GM23338 (cell line): ENCODE measurements at regions not wholly inside any gene's neighbourhood (a gene's known extent, or its start where the extent isn't known, plus 50 kb on each side); places are given as distances from the start of the nearest gene placed in this dataset.
A peak's percentile ranks its signal among the peaks of the same experiment; 100 is the strongest.

ENCODE experiments used
- ATAC-seq: fragments of 200-7000 bp; cut with Tn5 transposase; 3 replicates; pipeline ENCODE4 v1.9.1; 2020
- DNase-seq: peaks from one replicate; pipeline ENCODE4 v3.0.0-alpha.2; 2015; ENCODE audit warnings: low spot score
- H2AFZ ChIP-seq: fragments of 200-600 bp; sonication (generic); 2 replicates; pipeline ENCODE4 v1.8.0; 2016; ENCODE audit warnings: antibody characterized with exemption, mild to moderate bottlenecking, moderate library complexity
- H3F3A ChIP-seq: fragments of 200-600 bp; sonication (generic); replicated peaks from 2 replicates; pipeline ENCODE4 v1.8.0; 2017; ENCODE audit warnings: antibody characterized with exemption, mixed run types, low read depth
- H3K27ac ChIP-seq: fragments of 200-600 bp; sonication (generic); 2 replicates; pipeline ENCODE4 v1.6.1; 2016; ENCODE audit warnings: low read depth
- H3K27me3 ChIP-seq: fragments of 200-600 bp; sonication (generic); 2 replicates; pipeline ENCODE4 v1.8.0; 2016; ENCODE audit warnings: mild to moderate bottlenecking, mixed run types, moderate library complexity; ENCODE audit not compliant: insufficient read depth
- H3K36me3 ChIP-seq: fragments of 200-600 bp; sonication (generic); 2 replicates; pipeline ENCODE4 v1.8.0; 2016; ENCODE audit warnings: mild to moderate bottlenecking; ENCODE audit not compliant: insufficient read depth
- H3K4me1 ChIP-seq: fragments of 200-600 bp; sonication (generic); 2 replicates; pipeline ENCODE4 v1.8.0; 2016; ENCODE audit warnings: mild to moderate bottlenecking, moderate library complexity; ENCODE audit not compliant: insufficient read depth
- H3K4me2 ChIP-seq: fragments of 200-600 bp; sonication (generic); 2 replicates; pipeline ENCODE4 v1.7.1; 2017; ENCODE audit warnings: mixed run types
- H3K4me3 ChIP-seq: fragments of 200-600 bp; sonication (generic); 2 replicates; pipeline ENCODE4 v1.6.1; 2016; ENCODE audit warnings: mixed run types
- H3K79me2 ChIP-seq: fragments of 200-600 bp; sonication (generic); replicated peaks from 2 replicates; pipeline ENCODE4 v1.8.0; 2017; ENCODE audit warnings: mild to moderate bottlenecking; ENCODE audit not compliant: insufficient read depth
- H3K9me2 ChIP-seq: fragments of 200-600 bp; sonication (generic); 2 replicates; pipeline ENCODE4 v1.8.0; 2017; ENCODE audit not compliant: insufficient read depth
- H4K20me1 ChIP-seq: fragments of 200-600 bp; sonication (generic); replicated peaks from 2 replicates; pipeline ENCODE4 v1.8.0; 2017; ENCODE audit warnings: mild to moderate bottlenecking; ENCODE audit not compliant: insufficient read depth
- H3K27ac Mint-ChIP-seq: 2 replicates; pipeline ENCODE4 v1.8.0; 2020; ENCODE audit warnings: inconsistent platforms, mild to moderate bottlenecking, moderate library complexity, mixed read lengths
- H3K27me3 Mint-ChIP-seq: 3 replicates; pipeline ENCODE4 v1.8.0; 2022; ENCODE audit warnings: low read depth, mild to moderate bottlenecking, moderate library complexity, mixed read lengths, inconsistent platforms; ENCODE audit not compliant: insufficient read depth, poor library complexity
- H3K36me3 Mint-ChIP-seq: 3 replicates; pipeline ENCODE4 v1.8.0; 2021; ENCODE audit warnings: low read depth, mild to moderate bottlenecking, inconsistent platforms, moderate library complexity, mixed read lengths
- H3K4me1 Mint-ChIP-seq: 3 replicates; pipeline ENCODE4 v1.8.0; 2020; ENCODE audit warnings: mild to moderate bottlenecking, inconsistent platforms, mixed read lengths
- H3K4me3 Mint-ChIP-seq: 3 replicates; pipeline ENCODE4 v1.8.0; 2021; ENCODE audit warnings: moderate library complexity, mild to moderate bottlenecking, inconsistent platforms, mixed read lengths
- H3K9me3 Mint-ChIP-seq: 3 replicates; pipeline ENCODE4 v1.8.0; 2020; ENCODE audit warnings: moderate library complexity, mild to moderate bottlenecking, inconsistent platforms, mixed read lengths
- CREB1 ChIP-seq: fragments of 250-450 bp; sonication (Bioruptor Pico); IDR thresholded peaks from 2 replicates; pipeline ENCODE4 v1.5.0; 2020; ENCODE audit warnings: low read depth, mild to moderate bottlenecking, moderate library complexity
- EZH2phosphoT487 ChIP-seq: fragments of 200-600 bp; sonication (generic); IDR thresholded peaks from one replicate; pipeline ENCODE4 v1.8.1; 2018; ENCODE audit warnings: antibody characterized with exemption; ENCODE audit not compliant: unreplicated experiment
- JUNB ChIP-seq: IDR thresholded peaks from one replicate; pipeline ENCODE4 v1.6.1; 2016; ENCODE audit warnings: antibody characterized with exemption; ENCODE audit not compliant: unreplicated experiment
- NANOG ChIP-seq: IDR thresholded peaks from 2 replicates; pipeline ENCODE4 v1.6.1; 2016; ENCODE audit warnings: antibody characterized with exemption, borderline replicate concordance
- STAT1 ChIP-seq: IDR thresholded peaks from one replicate; pipeline ENCODE4 v1.6.1; 2016; ENCODE audit warnings: antibody characterized with exemption; ENCODE audit not compliant: unreplicated experiment
- ZNF331 ChIP-seq: fragments of 250-450 bp; sonication (Bioruptor Pico); IDR thresholded peaks from 2 replicates; pipeline ENCODE4 v1.5.0; 2020; ENCODE audit warnings: low read depth, mild to moderate bottlenecking, moderate library complexity
- TF ChIP-seq, protein P1 (sequence below), 2 experiments: fragments of 200-600 bp in 1 of 2; sonication (generic) in 1 of 2; conservative IDR thresholded peaks; 2 replicates each; pipeline versions ENCODE4 v1.5.1 to v1.6.1; 2016 to 2017; ENCODE audit warnings: antibody characterized with exemption in 2 of 2, low read depth in 2 of 2, mild to moderate bottlenecking in 2 of 2, moderate library complexity in 1 of 2
- TF ChIP-seq, protein P2 (sequence below): IDR thresholded peaks from 2 replicates; pipeline ENCODE4 v1.6.1; 2016; ENCODE audit warnings: antibody characterized with exemption
- TF ChIP-seq, protein P3 (sequence below): IDR thresholded peaks from one replicate; pipeline ENCODE4 v1.6.1; 2018; ENCODE audit warnings: antibody characterized with exemption; ENCODE audit not compliant: unreplicated experiment
- TF ChIP-seq, protein P4 (sequence below): fragments of 250-450 bp; sonication (Bioruptor Pico); IDR thresholded peaks from 2 replicates; pipeline ENCODE4 v1.5.0; 2020; ENCODE audit warnings: mild to moderate bottlenecking, moderate library complexity

DNA sequence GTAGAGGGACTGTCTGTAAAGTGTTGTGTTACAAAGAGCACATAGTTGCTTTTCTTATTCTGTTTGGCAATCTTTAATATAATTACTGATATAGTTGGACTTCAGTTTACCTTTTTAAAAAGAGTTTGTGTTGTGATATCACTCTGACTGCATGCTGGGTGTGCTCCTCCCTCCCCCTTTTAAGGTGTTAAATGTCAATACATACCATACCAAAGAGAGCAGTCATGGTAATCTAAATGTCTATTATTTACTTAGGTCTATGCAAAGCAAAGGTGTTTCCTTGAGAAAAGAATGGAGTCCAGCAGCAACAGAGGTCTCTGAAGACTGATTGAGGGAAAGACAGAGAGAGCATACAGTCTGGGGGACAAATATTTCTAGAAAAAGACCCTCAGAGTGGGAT, 275.1 kb upstream of the NRP1 start:
- peaks cover 9% of the 10 kb centered on the region for H3K4me1 Mint-ChIP-seq

More for the DNA sequence above, 275.1 kb upstream of the NRP1 start:
- Histone ChIP-seq H3K4me3 (no peak overlapping the region), H3K79me2 (no peaks in the 10 kb centered on the region), H3K4me2 (peak overlapping the region; percentile 53; the same call in 1 of the 2 replicates), H3K36me3 (no peaks in the 10 kb centered on the region), H3K27me3 (no peaks in the 10 kb centered on the region), H3K27ac (no peak overlapping the region), H3K4me1 (peaks cover 9% of the 10 kb centered on the region; the same call in 1 of the 2 replicates), H3F3A (no peaks in the 10 kb centered on the region), H3K9me2 (peaks cover 22% of the 10 kb centered on the region; the same call in 1 of the 2 replicates), H4K20me1 (no peaks in the 10 kb centered on the region), H2AFZ (peak overlapping the region; percentile 60)
- Mint-ChIP-seq H3K9me3 (peaks cover 5% of the 10 kb centered on the region; the same call in 1 of the 3 replicates), H3K27me3 (peaks cover 2% of the 10 kb centered on the region), H3K27ac (no peak overlapping the region), H3K36me3 (no peaks in the 10 kb centered on the region; the same call in 1 of the 3 replicates), H3K4me3 (no peak overlapping the region)
- DNase-seq = no peak
- no peak; the same call in 2 of the 3 replicates for ATAC-seq
- TF ChIP-seq JUNB (no peak), STAT1 (no peak), CREB1 (CRISPR knock-in tag) (no peak), NANOG (no peak), EZH2phosphoT487 (no peak), ZNF331 (CRISPR knock-in tag) (no peak)
- TF ChIP-seq, protein P1, sequence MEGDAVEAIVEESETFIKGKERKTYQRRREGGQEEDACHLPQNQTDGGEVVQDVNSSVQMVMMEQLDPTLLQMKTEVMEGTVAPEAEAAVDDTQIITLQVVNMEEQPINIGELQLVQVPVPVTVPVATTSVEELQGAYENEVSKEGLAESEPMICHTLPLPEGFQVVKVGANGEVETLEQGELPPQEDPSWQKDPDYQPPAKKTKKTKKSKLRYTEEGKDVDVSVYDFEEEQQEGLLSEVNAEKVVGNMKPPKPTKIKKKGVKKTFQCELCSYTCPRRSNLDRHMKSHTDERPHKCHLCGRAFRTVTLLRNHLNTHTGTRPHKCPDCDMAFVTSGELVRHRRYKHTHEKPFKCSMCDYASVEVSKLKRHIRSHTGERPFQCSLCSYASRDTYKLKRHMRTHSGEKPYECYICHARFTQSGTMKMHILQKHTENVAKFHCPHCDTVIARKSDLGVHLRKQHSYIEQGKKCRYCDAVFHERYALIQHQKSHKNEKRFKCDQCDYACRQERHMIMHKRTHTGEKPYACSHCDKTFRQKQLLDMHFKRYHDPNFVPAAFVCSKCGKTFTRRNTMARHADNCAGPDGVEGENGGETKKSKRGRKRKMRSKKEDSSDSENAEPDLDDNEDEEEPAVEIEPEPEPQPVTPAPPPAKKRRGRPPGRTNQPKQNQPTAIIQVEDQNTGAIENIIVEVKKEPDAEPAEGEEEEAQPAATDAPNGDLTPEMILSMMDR (conservative IDR thresholded peaks at IDR 0.05; ENCODE audit: low read depth in 2 of 2) = no peak
- TF ChIP-seq, protein P2, sequence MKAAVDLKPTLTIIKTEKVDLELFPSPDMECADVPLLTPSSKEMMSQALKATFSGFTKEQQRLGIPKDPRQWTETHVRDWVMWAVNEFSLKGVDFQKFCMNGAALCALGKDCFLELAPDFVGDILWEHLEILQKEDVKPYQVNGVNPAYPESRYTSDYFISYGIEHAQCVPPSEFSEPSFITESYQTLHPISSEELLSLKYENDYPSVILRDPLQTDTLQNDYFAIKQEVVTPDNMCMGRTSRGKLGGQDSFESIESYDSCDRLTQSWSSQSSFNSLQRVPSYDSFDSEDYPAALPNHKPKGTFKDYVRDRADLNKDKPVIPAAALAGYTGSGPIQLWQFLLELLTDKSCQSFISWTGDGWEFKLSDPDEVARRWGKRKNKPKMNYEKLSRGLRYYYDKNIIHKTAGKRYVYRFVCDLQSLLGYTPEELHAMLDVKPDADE = no peak
- TF ChIP-seq, protein P3, sequence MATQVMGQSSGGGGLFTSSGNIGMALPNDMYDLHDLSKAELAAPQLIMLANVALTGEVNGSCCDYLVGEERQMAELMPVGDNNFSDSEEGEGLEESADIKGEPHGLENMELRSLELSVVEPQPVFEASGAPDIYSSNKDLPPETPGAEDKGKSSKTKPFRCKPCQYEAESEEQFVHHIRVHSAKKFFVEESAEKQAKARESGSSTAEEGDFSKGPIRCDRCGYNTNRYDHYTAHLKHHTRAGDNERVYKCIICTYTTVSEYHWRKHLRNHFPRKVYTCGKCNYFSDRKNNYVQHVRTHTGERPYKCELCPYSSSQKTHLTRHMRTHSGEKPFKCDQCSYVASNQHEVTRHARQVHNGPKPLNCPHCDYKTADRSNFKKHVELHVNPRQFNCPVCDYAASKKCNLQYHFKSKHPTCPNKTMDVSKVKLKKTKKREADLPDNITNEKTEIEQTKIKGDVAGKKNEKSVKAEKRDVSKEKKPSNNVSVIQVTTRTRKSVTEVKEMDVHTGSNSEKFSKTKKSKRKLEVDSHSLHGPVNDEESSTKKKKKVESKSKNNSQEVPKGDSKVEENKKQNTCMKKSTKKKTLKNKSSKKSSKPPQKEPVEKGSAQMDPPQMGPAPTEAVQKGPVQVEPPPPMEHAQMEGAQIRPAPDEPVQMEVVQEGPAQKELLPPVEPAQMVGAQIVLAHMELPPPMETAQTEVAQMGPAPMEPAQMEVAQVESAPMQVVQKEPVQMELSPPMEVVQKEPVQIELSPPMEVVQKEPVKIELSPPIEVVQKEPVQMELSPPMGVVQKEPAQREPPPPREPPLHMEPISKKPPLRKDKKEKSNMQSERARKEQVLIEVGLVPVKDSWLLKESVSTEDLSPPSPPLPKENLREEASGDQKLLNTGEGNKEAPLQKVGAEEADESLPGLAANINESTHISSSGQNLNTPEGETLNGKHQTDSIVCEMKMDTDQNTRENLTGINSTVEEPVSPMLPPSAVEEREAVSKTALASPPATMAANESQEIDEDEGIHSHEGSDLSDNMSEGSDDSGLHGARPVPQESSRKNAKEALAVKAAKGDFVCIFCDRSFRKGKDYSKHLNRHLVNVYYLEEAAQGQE = no peak
- TF ChIP-seq, protein P4, sequence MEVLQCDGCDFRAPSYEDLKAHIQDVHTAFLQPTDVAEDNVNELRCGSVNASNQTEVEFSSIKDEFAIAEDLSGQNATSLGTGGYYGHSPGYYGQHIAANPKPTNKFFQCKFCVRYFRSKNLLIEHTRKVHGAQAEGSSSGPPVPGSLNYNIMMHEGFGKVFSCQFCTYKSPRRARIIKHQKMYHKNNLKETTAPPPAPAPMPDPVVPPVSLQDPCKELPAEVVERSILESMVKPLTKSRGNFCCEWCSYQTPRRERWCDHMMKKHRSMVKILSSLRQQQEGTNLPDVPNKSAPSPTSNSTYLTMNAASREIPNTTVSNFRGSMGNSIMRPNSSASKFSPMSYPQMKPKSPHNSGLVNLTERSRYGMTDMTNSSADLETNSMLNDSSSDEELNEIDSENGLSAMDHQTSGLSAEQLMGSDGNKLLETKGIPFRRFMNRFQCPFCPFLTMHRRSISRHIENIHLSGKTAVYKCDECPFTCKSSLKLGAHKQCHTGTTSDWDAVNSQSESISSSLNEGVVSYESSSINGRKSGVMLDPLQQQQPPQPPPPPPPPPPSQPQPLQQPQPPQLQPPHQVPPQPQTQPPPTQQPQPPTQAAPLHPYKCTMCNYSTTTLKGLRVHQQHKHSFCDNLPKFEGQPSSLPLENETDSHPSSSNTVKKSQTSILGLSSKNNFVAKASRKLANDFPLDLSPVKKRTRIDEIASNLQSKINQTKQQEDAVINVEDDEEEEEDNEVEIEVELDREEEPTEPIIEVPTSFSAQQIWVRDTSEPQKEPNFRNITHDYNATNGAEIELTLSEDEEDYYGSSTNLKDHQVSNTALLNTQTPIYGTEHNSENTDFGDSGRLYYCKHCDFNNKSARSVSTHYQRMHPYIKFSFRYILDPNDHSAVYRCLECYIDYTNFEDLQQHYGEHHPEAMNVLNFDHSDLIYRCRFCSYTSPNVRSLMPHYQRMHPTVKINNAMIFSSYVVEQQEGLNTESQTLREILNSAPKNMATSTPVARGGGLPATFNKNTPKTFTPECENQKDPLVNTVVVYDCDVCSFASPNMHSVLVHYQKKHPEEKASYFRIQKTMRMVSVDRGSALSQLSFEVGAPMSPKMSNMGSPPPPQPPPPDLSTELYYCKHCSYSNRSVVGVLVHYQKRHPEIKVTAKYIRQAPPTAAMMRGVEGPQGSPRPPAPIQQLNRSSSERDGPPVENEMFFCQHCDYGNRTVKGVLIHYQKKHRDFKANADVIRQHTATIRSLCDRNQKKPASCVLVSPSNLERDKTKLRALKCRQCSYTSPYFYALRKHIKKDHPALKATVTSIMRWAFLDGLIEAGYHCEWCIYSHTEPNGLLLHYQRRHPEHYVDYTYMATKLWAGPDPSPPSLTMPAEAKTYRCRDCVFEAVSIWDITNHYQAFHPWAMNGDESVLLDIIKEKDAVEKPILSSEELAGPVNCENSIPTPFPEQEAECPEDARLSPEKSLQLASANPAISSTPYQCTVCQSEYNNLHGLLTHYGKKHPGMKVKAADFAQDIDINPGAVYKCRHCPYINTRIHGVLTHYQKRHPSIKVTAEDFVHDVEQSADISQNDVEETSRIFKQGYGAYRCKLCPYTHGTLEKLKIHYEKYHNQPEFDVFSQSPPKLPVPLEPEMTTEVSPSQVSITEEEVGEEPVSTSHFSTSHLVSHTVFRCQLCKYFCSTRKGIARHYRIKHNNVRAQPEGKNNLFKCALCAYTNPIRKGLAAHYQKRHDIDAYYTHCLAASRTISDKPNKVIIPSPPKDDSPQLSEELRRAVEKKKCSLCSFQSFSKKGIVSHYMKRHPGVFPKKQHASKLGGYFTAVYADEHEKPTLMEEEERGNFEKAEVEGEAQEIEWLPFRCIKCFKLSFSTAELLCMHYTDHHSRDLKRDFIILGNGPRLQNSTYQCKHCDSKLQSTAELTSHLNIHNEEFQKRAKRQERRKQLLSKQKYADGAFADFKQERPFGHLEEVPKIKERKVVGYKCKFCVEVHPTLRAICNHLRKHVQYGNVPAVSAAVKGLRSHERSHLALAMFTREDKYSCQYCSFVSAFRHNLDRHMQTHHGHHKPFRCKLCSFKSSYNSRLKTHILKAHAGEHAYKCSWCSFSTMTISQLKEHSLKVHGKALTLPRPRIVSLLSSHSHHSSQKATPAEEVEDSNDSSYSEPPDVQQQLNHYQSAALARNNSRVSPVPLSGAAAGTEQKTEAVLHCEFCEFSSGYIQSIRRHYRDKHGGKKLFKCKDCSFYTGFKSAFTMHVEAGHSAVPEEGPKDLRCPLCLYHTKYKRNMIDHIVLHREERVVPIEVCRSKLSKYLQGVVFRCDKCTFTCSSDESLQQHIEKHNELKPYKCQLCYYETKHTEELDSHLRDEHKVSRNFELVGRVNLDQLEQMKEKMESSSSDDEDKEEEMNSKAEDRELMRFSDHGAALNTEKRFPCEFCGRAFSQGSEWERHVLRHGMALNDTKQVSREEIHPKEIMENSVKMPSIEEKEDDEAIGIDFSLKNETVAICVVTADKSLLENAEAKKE (CRISPR knock-in tag) = no peak
